Right atrium auricular region (tissue), 2 donors: ENCODE measurements at regions not wholly inside any gene's neighbourhood (a gene's known extent, or its start where the extent isn't known, plus 50 kb on each side); places are given as distances from the start of the nearest gene placed in this dataset.

Experiments
- DNase-seq: peaks from one replicate; pipeline ENCODE4 v3.0.0-alpha.2; 2019; ENCODE audit warnings: low spot score
- H3K27ac ChIP-seq, 2 donors: fragments of 200-600 bp; sonication (generic); 1 replicate in 1 of 2; 2 replicates in 1 of 2; pipeline ENCODE4 v1.5.1; 2016 to 2019
- H3K27me3 ChIP-seq, 2 donors: fragments of 200-600 bp; sonication (generic); one replicate each; pipeline versions ENCODE4 v1.5.1 to v1.6.0; 2017 to 2019
- H3K36me3 ChIP-seq: fragments of 200-600 bp; sonication (generic); one replicate; pipeline ENCODE4 v1.5.1; 2016
- H3K4me1 ChIP-seq, 2 donors: fragments of 200-600 bp; sonication (generic); one replicate each; pipeline versions ENCODE4 v1.5.1 to v1.6.0; 2017 to 2019
- H3K4me3 ChIP-seq, 2 donors: fragments of 200-600 bp; sonication (generic); 1 replicate in 1 of 2; 2 replicates in 1 of 2; pipeline ENCODE4 v1.5.1; 2017 to 2019; ENCODE audit warnings: mild to moderate bottlenecking in 1 of 2, moderate library complexity in 1 of 2
- H3K9me3 ChIP-seq, 2 donors: fragments of 200-600 bp; sonication (generic); one replicate each; pipeline ENCODE4 v1.5.1; 2019
- TF ChIP-seq, protein P1 (sequence below), 2 donors: fragments of 200-600 bp; sonication (generic); IDR thresholded peaks; one replicate each; pipeline ENCODE4 v1.5.1; 2019; ENCODE audit warnings: antibody characterized with exemption in 2 of 2

- TF ChIP-seq, protein P1, sequence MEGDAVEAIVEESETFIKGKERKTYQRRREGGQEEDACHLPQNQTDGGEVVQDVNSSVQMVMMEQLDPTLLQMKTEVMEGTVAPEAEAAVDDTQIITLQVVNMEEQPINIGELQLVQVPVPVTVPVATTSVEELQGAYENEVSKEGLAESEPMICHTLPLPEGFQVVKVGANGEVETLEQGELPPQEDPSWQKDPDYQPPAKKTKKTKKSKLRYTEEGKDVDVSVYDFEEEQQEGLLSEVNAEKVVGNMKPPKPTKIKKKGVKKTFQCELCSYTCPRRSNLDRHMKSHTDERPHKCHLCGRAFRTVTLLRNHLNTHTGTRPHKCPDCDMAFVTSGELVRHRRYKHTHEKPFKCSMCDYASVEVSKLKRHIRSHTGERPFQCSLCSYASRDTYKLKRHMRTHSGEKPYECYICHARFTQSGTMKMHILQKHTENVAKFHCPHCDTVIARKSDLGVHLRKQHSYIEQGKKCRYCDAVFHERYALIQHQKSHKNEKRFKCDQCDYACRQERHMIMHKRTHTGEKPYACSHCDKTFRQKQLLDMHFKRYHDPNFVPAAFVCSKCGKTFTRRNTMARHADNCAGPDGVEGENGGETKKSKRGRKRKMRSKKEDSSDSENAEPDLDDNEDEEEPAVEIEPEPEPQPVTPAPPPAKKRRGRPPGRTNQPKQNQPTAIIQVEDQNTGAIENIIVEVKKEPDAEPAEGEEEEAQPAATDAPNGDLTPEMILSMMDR (IDR thresholded peaks at IDR 0.05), result no peak
- Histone ChIP-seq H3K4me1 (no peaks in the 10 kb centered on the region), H3K4me3 (no peak overlapping the region), H3K27me3 (no peaks in the 10 kb centered on the region), H3K36me3 (no peaks in the 10 kb centered on the region), H3K27ac (no peak overlapping the region), H3K9me3 (no peaks in the 10 kb centered on the region)
- no peak for DNase-seq
Measured at GRCh38 chr11:33479231-33479630, 221.4 kb downstream of the C11orf91 start.

DNA sequence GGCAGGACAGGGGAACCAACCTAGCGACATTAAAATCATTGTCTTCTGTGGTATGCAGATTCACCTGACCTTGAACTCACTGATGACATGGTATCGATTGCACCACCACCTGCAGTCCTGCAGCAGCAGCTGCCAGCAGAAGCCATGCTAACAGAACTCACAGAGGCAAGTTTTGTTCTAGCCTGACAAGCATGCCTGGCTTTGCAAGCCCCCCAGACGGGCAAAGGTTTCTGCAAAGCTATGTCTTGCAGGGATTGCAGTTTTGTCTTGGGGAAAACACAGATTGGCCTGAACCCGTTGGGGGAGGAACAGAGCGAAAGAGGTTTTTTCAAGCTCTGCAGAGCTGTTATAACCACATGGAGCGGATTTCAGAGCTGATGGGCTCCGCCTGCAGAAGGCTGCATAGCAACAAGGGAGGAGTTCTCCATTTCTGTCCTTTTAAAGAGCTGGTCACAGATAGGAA, 221.0 kb downstream of the HIPK3 start:
- TF ChIP-seq, protein P1 (IDR thresholded peaks at IDR 0.05), result no peak
- no peaks in the 10 kb centered on the region for H3K4me1 ChIP-seq
- no peaks in the 10 kb centered on the region for H3K36me3 ChIP-seq
- no peak for DNase-seq
- no peaks in the 10 kb centered on the region for H3K9me3 ChIP-seq
- no peak overlapping the region for H3K27ac ChIP-seq
- no peak overlapping the region for H3K4me3 ChIP-seq
- H3K27me3 ChIP-seq, result no peaks in the 10 kb centered on the region

- no peaks in the 10 kb centered on the region for H3K27me3 ChIP-seq
- no peaks in the 10 kb centered on the region for H3K36me3 ChIP-seq
Measured at GRCh38 chr11:33476945-33477606, 219.9 kb downstream of the HIPK3 start.

DNA sequence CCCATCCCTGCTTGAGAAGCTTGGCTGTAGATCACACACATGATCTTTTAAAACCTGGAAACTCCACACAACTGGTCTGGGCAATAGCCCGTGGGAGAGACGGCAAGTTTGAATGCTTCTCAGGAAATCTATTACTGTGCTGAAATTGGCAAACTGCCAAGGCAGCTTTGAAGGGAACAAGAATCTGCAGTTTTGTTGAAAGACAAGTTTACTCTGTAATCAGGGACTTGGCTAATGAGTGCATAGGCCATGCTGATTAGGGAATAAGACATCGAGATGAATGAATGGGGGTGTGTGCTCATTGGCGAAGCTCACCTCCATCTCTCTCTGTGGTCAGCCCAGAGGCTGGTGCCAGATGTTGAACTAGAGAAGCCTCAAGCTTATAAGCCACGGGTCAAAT, 218.8 kb downstream of the HIPK3 start:
- no peak for DNase-seq
- Histone ChIP-seq H3K36me3 (no peaks in the 10 kb centered on the region), H3K4me1 (no peaks in the 10 kb centered on the region), H3K9me3 (no peaks in the 10 kb centered on the region), H3K4me3 (no peak overlapping the region), H3K27ac (no peak overlapping the region), H3K27me3 (no peaks in the 10 kb centered on the region)
- TF ChIP-seq, protein P1 (IDR thresholded peaks at IDR 0.05), result no peak

More at GRCh38 chr11:33476945-33477606, 219.9 kb downstream of the HIPK3 start:
- Histone ChIP-seq H3K4me3 (no peak overlapping the region), H3K27ac (no peak overlapping the region), H3K4me1 (no peaks in the 10 kb centered on the region), H3K9me3 (no peaks in the 10 kb centered on the region)
- TF ChIP-seq, protein P1 (IDR thresholded peaks at IDR 0.05), result no peak
- DNase-seq, result no peak

- TF ChIP-seq, protein P1 (IDR thresholded peaks at IDR 0.05), result no peak
- DNase-seq, result no peak
Measured at GRCh38 chr11:33474866-33475265, 217.7 kb downstream of the HIPK3 start.

GRCh38 chr11:33471541-33471940, 214.4 kb downstream of the HIPK3 start:
- no peaks in the 10 kb centered on the region for H3K4me1 ChIP-seq
- no peaks in the 10 kb centered on the region for H3K9me3 ChIP-seq
- H3K4me3 ChIP-seq, result no peak overlapping the region
- no peak overlapping the region for H3K27ac ChIP-seq
- H3K36me3 ChIP-seq, result no peaks in the 10 kb centered on the region
- no peak for DNase-seq
- TF ChIP-seq, protein P1 (IDR thresholded peaks at IDR 0.05), result no peak
- no peaks in the 10 kb centered on the region for H3K27me3 ChIP-seq

More at GRCh38 chr11:33474866-33475265, 217.7 kb downstream of the HIPK3 start:
- no peaks in the 10 kb centered on the region for H3K4me1 ChIP-seq
- H3K27ac ChIP-seq, result no peak overlapping the region
- no peaks in the 10 kb centered on the region for H3K9me3 ChIP-seq
- H3K27me3 ChIP-seq, result no peaks in the 10 kb centered on the region
- no peaks in the 10 kb centered on the region for H3K36me3 ChIP-seq
- H3K4me3 ChIP-seq, result no peak overlapping the region
